GM21717 (cell line): ENCODE measurements at regions not wholly inside any gene's neighbourhood (a gene's known extent, or its start where the extent isn't known, plus 50 kb on each side); places are given as distances from the start of the nearest gene placed in this dataset.

Experiments
- ATAC-seq: cut with Tn5 transposase; IDR thresholded peaks from one replicate; pipeline ENCODE4 v1.9.1; 2021; ENCODE audit warnings: mild to moderate bottlenecking, moderate library complexity; ENCODE audit not compliant: unreplicated experiment

- ATAC-seq: no peak
Observed at GRCh38 chr1:78415165-78415564, 75.6 kb upstream of the PTGFR start.

- no peak for ATAC-seq
Observed at GRCh38 chr1:78419309-78419708, 71.5 kb upstream of the PTGFR start.

- ATAC-seq: no peak
Observed at GRCh38 chr1:78420181-78420580, 70.6 kb upstream of the PTGFR start.

GRCh38 chr1:78420688-78421087, 70.1 kb upstream of the PTGFR start:
- ATAC-seq: no peak

- ATAC-seq: no peak
Observed at GRCh38 chr1:78424720-78425119, 66.1 kb upstream of the PTGFR start.

GRCh38 chr1:78426408-78426807, 64.4 kb upstream of the PTGFR start:
- ATAC-seq: no peak

- no peak for ATAC-seq
Observed at GRCh38 chr1:78427506-78427905, 63.3 kb upstream of the PTGFR start.

- no peak for ATAC-seq
Observed at GRCh38 chr1:78432016-78432415, 58.8 kb upstream of the PTGFR start.

- no peak for ATAC-seq
Observed at GRCh38 chr1:78434351-78434750, 56.4 kb upstream of the PTGFR start.

- ATAC-seq: no peak
Observed at GRCh38 chr1:78436961-78437360, 53.8 kb upstream of the PTGFR start.

GRCh38 chr1:78437396-78437795, 53.4 kb upstream of the PTGFR start:
- ATAC-seq: no peak

GRCh38 chr1:78437941-78438340, 52.8 kb upstream of the PTGFR start:
- no peak for ATAC-seq

- ATAC-seq: no peak
Observed at GRCh38 chr1:78440381-78440793, 50.4 kb upstream of the PTGFR start.
